HFF-Myc (cell line): ENCODE measurements at regions not wholly inside any gene's neighbourhood (a gene's known extent, or its start where the extent isn't known, plus 50 kb on each side); places are given as distances from the start of the nearest gene placed in this dataset.

Experiments used
- DNase-seq: peaks from one replicate; pipeline ENCODE4 v3.0.0-alpha.2; 2011; ENCODE audit warnings: low read depth; ENCODE audit errors: extremely low read depth
- H3K4me3 ChIP-seq: replicated peaks from 2 replicates; pipeline ENCODE4 v1.5.1; 2011; ENCODE audit warnings: low read depth, mild to moderate bottlenecking, control low read depth, low read length
- TF ChIP-seq, protein P1 (sequence below): IDR thresholded peaks from 2 replicates; pipeline ENCODE4 v1.5.1; 2012; ENCODE audit warnings: mild to moderate bottlenecking, low read depth, low read length, control low read depth; ENCODE audit errors: missing control alignments

- DNase-seq, result no peak
- H3K4me3 ChIP-seq, result no peak overlapping the region
- TF ChIP-seq, protein P1, sequence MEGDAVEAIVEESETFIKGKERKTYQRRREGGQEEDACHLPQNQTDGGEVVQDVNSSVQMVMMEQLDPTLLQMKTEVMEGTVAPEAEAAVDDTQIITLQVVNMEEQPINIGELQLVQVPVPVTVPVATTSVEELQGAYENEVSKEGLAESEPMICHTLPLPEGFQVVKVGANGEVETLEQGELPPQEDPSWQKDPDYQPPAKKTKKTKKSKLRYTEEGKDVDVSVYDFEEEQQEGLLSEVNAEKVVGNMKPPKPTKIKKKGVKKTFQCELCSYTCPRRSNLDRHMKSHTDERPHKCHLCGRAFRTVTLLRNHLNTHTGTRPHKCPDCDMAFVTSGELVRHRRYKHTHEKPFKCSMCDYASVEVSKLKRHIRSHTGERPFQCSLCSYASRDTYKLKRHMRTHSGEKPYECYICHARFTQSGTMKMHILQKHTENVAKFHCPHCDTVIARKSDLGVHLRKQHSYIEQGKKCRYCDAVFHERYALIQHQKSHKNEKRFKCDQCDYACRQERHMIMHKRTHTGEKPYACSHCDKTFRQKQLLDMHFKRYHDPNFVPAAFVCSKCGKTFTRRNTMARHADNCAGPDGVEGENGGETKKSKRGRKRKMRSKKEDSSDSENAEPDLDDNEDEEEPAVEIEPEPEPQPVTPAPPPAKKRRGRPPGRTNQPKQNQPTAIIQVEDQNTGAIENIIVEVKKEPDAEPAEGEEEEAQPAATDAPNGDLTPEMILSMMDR, result no peak
Measured at GRCh38 chr2:176473851-176474250, 204.6 kb downstream of the MTX2 start.

- TF ChIP-seq, protein P1, result no peak
- no peak overlapping the region for H3K4me3 ChIP-seq
- DNase-seq, result no peak
Measured at GRCh38 chr2:176477336-176477735, 208.1 kb downstream of the MTX2 start.

GRCh38 chr2:176479961-176480360 lies 210.7 kb downstream of the MTX2 start:
- no peak overlapping the region for H3K4me3 ChIP-seq
- TF ChIP-seq, protein P1, result no peak
- DNase-seq, result no peak

DNA sequence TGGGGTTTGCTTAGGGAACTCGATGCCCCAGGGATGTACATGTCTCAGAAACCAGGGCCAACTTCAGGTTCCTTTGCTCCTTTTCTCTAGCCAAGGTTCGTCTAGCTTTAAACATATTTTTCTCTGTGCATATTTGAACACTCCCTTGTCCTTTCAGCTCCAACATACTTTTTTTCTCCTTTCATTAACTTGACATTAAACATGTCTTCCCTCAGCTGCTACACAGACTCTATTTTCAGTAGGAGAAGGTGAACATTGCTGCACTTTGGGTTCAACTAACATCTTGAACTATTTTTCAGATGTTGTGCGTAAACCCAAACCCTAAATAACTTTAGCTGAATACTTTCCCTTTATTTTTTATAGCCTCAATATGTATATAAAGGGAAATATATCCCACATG lies 212.9 kb downstream of the MTX2 start:
- TF ChIP-seq, protein P1, result no peak
- no peak for DNase-seq
- H3K4me3 ChIP-seq, result no peak overlapping the region

DNA sequence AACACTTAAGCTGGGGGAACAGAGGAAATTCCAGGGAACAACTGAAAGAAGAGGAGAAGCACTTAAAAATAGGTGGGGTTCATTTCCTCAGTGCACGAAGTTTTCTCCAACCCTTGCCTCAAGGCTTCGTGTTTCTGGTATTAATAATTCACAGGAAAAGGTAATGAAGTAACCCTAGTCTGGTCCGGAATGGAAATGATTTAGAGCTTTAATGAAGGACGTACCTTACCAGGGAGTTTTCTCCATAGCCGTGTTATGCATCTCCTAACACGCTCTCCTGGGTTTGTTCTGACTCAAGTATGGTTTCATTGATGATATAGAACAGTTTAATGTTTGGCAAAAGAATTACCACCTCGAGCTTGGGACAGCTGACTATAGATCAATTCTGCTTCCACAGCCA lies 214.2 kb downstream of the MTX2 start:
- TF ChIP-seq, protein P1, result no peak
- no peak overlapping the region for H3K4me3 ChIP-seq
- DNase-seq, result no peak

GRCh38 chr2:176483901-176484568 lies 214.8 kb downstream of the MTX2 start:
- no peak for DNase-seq
- TF ChIP-seq, protein P1, result no peak
- no peak overlapping the region for H3K4me3 ChIP-seq

DNA sequence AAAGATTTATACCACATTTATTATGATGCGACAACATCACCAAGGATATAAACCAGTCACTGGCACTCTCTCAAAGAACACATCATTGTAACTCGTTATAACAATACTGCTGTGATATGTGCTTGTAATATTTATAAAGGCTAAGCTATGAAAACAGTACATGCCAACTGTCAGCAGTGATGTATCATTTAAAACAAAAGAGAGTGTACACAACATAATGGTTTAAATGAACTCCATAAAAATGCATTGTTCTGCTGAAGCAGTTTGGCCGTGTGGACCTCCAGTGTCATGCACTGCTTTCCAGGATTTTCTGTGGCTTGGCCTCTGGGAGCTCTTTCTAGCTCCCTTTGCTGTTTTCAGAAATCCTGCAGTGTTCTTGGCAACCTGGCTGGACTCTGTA lies 215.6 kb downstream of the MTX2 start:
- DNase-seq, result no peak
- TF ChIP-seq, protein P1, result no peak
- H3K4me3 ChIP-seq, result no peak overlapping the region
